PC-9 (cell line): ENCODE measurements at regions not wholly inside any gene's neighbourhood (a gene's known extent, or its start where the extent isn't known, plus 50 kb on each side); places are given as distances from the start of the nearest gene placed in this dataset.

ENCODE experiments used
- BruUV-seq: library from RNA; stranded (reverse); fragments of 400-500 nt; replicated peaks from 2 replicates; lab custom pipeline; 2021; lab: Mats Ljungman, UMichigan
- CTCF ChIA-PET: fragments of 300-600 bp; sonication (Branson Sonifier 250); formaldehyde crosslinking; loops from one replicate; lab custom pipeline; 2022; ENCODE audit warnings: antibody characterized with exemption; lab: Charles Lee
- POLR2A ChIA-PET: fragments of 300-600 bp; sonication (Branson Sonifier 250); formaldehyde crosslinking; loops from one replicate; lab custom pipeline; 2022; ENCODE audit warnings: antibody characterized with exemption; ENCODE audit not compliant: unreplicated experiment; lab: Charles Lee
- DNase-seq, 2 experiments: peaks; one replicate each; pipeline versions ENCODE4 v3.0.0 to v3.0.0-alpha.2; 2015 to 2022; ENCODE audit warnings: mixed read lengths in 1 of 2
- H2AFZ ChIP-seq: fragments of 200-600 bp; sonication (generic); 2 replicates; pipeline ENCODE4 v1.8.1; 2017; ENCODE audit warnings: antibody characterized with exemption
- H3F3A ChIP-seq: fragments of 200-600 bp; sonication (generic); 2 replicates; pipeline ENCODE4 v1.8.1; 2017; ENCODE audit warnings: antibody characterized with exemption, mild to moderate bottlenecking, low read depth; ENCODE audit not compliant: insufficient read depth
- H3K27ac ChIP-seq: fragments of 200-600 bp; sonication (generic); 2 replicates; pipeline ENCODE4 v1.6.1; 2016; ENCODE audit warnings: mixed run types
- H3K27me3 ChIP-seq: fragments of 200-600 bp; sonication (generic); 2 replicates; pipeline ENCODE4 v1.6.1; 2016; ENCODE audit warnings: low read depth, mixed run types; ENCODE audit not compliant: insufficient read depth
- H3K36me3 ChIP-seq: fragments of 200-600 bp; sonication (generic); 2 replicates; pipeline ENCODE4 v1.6.1; 2016; ENCODE audit warnings: low read depth, mixed run types
- H3K4me1 ChIP-seq: fragments of 200-600 bp; sonication (generic); replicated peaks from 2 replicates; pipeline ENCODE4 v1.6.1; 2016; ENCODE audit warnings: mixed run types; ENCODE audit not compliant: insufficient read depth
- H3K4me2 ChIP-seq: fragments of 200-600 bp; sonication (generic); 2 replicates; pipeline ENCODE4 v1.6.1; 2017; ENCODE audit warnings: mixed run types
- H3K4me3 ChIP-seq: fragments of 200-600 bp; sonication (generic); 2 replicates; pipeline ENCODE4 v1.6.1; 2016; ENCODE audit warnings: mixed run types
- H3K79me2 ChIP-seq: fragments of 200-600 bp; sonication (generic); 2 replicates; pipeline ENCODE4 v1.6.1; 2017; ENCODE audit warnings: low read depth, mixed run types
- H3K9me2 ChIP-seq: fragments of 200-600 bp; sonication (generic); 2 replicates; pipeline ENCODE4 v1.8.1; 2017; ENCODE audit warnings: mild to moderate bottlenecking; ENCODE audit not compliant: insufficient read depth
- H3K9me3 ChIP-seq: fragments of 200-600 bp; sonication (generic); 2 replicates; pipeline ENCODE4 v1.8.1; 2016; ENCODE audit warnings: low read depth; ENCODE audit not compliant: insufficient read depth
- H4K20me1 ChIP-seq: fragments of 200-600 bp; sonication (generic); 2 replicates; pipeline ENCODE4 v1.8.1; 2017; ENCODE audit not compliant: insufficient read depth
- EZH2 ChIP-seq: fragments of 200-600 bp; sonication (generic); IDR thresholded peaks from 2 replicates; pipeline ENCODE4 v1.8.0; 2017; ENCODE audit warnings: antibody characterized with exemption, low read depth
- intact Hi-C: fragments of 100-400 bp; cut with micrococcal nuclease; formaldehyde crosslinking; loops from one replicate; pipeline ENCODE4 v1.10.0; 2022; ENCODE audit not compliant: unreplicated experiment
- TF ChIP-seq, protein P1 (sequence below): fragments of 200-600 bp; sonication (generic); conservative IDR thresholded peaks from 2 replicates; pipeline ENCODE4 v1.6.1; 2017; ENCODE audit warnings: mixed run types, antibody characterized with exemption, mild to moderate bottlenecking, moderate library complexity

DNA sequence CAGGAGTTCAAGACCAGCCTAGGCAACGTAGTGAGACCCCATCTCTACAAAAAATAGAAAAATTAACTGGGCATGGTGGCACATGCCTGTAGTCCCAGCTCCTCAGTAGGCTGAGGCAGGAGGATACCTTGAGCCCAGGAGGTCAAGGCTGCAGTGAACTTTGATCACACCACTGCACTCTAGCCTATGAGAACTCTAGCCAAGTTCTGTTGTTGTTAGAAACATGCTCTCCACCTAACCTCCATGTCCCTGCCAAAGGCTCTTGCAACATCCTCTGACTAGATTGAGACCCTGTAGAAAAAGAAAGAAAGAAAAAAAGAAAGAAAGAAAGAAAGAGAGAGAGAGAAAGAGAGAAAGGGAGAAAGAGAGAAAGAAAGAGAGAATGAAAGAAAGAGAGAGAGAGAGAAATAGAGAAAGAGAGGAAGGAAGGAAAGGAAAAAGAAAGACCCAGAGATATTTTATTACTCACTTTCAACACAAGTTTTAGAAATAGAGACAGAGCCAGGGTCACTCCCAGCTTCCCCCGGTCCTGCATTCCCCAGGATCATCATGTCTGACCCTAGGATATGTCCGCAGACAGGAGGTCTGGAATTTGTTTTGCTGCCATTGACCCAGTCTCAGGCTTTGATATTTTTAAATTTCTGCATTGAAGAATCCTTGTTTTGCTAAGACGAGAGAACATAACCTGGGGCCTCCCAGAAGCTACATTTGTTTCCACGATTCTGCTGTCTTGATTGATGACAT, 376.5 kb upstream of the CDH5 start:
- Histone ChIP-seq H3K9me3 (no peaks in the 10 kb centered on the region), H3K4me3 (no peak overlapping the region), H3K36me3 (no peaks in the 10 kb centered on the region), H4K20me1 (no peaks in the 10 kb centered on the region), H3K9me2 (no peaks in the 10 kb centered on the region), H3K4me2 (no peak overlapping the region), H3K27ac (no peak overlapping the region), H3K4me1 (no peaks in the 10 kb centered on the region), H2AFZ (no peak overlapping the region), H3F3A (no peaks in the 10 kb centered on the region), H3K27me3 (peaks cover 41% of the 10 kb centered on the region), H3K79me2 (no peaks in the 10 kb centered on the region)
- POLR2A ChIA-PET, result no interaction called here
- TF ChIP-seq, protein P1, sequence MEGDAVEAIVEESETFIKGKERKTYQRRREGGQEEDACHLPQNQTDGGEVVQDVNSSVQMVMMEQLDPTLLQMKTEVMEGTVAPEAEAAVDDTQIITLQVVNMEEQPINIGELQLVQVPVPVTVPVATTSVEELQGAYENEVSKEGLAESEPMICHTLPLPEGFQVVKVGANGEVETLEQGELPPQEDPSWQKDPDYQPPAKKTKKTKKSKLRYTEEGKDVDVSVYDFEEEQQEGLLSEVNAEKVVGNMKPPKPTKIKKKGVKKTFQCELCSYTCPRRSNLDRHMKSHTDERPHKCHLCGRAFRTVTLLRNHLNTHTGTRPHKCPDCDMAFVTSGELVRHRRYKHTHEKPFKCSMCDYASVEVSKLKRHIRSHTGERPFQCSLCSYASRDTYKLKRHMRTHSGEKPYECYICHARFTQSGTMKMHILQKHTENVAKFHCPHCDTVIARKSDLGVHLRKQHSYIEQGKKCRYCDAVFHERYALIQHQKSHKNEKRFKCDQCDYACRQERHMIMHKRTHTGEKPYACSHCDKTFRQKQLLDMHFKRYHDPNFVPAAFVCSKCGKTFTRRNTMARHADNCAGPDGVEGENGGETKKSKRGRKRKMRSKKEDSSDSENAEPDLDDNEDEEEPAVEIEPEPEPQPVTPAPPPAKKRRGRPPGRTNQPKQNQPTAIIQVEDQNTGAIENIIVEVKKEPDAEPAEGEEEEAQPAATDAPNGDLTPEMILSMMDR, result no peak
- no peak for TF ChIP-seq EZH2
- intact Hi-C loops, result no loop called here
- no peak for DNase-seq
- CTCF ChIA-PET, result no interaction called here
- no TSS peak for BruUV-seq

DNA sequence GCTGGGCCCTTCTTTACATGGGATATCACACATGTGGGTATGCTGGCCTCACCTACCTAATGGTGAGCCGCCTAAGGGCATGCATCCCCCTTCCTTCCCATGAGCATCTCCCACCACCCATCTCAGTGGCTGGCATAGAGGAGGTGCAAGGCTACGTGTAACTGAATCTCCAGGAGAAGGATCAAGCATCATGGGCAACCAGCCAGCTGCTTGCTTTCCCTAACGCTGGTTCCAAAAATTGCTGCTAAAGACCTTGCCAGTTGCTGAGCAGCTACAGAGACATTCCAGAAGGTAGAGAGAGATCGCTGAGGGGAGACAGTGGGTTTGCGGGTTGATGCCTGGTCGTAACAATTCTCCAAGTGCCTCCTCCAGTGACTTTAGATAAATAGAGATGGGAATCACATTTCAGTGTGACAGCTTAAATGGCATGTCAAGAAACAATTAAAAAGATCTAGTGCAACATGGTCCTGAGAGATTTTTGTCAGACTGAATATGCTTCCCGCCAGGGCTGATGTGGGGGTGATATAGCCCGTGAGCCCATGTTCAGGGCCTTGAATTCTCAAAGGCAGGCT, 378.4 kb upstream of the CDH5 start:
- no peak overlapping the region for H3K4me2 ChIP-seq
- H4K20me1 ChIP-seq, result no peaks in the 10 kb centered on the region
- no peaks in the 10 kb centered on the region for H3F3A ChIP-seq
- H3K27me3 ChIP-seq, result peaks cover 53% of the 10 kb centered on the region
- intact Hi-C loops, result no loop called here
- ChIA-PET CTCF (no interaction called here), POLR2A (no interaction called here)
- no peak overlapping the region for H2AFZ ChIP-seq
- no peak overlapping the region for H3K27ac ChIP-seq
- H3K4me1 ChIP-seq, result no peaks in the 10 kb centered on the region
- no peak overlapping the region for H3K4me3 ChIP-seq
- no peak for TF ChIP-seq EZH2
- TF ChIP-seq, protein P1, result no peak
- DNase-seq, result no peak
- H3K79me2 ChIP-seq, result no peaks in the 10 kb centered on the region
- H3K36me3 ChIP-seq, result no peaks in the 10 kb centered on the region
- BruUV-seq, result no TSS peak
- no peaks in the 10 kb centered on the region for H3K9me2 ChIP-seq
- H3K9me3 ChIP-seq, result no peaks in the 10 kb centered on the region

DNA sequence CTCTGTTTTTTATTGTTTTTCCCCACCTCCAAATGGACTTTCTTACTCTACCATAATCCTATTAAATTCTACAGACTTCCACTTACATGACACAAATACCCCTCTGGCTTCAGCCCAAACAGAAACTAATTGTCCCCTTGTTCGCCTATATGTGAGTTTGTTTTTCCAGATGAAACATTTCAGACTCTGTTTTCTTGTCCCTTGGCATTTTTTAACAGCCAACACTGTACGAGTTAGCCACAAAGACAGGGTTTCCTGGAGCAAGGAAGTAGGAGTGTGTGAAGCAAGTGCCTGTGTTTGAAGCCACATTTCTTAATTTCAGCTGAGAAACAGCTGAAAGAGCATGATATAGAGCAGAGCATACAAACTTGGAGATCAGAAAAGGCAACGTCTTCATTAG, 382.2 kb upstream of the CDH5 start:
- Histone ChIP-seq H4K20me1 (no peaks in the 10 kb centered on the region), H3K27ac (no peak overlapping the region), H3K9me2 (no peaks in the 10 kb centered on the region), H3K36me3 (no peaks in the 10 kb centered on the region), H3F3A (no peaks in the 10 kb centered on the region), H3K9me3 (no peaks in the 10 kb centered on the region), H3K4me2 (no peak overlapping the region), H3K4me1 (no peaks in the 10 kb centered on the region), H3K79me2 (no peaks in the 10 kb centered on the region), H3K27me3 (peaks cover 53% of the 10 kb centered on the region), H3K4me3 (no peak overlapping the region), H2AFZ (no peak overlapping the region)
- intact Hi-C loops, result no loop called here
- POLR2A ChIA-PET, result no interaction called here
- no peak for DNase-seq
- CTCF ChIA-PET, result no interaction called here
- no TSS peak for BruUV-seq
- no peak for TF ChIP-seq EZH2
- TF ChIP-seq, protein P1, result no peak
